H4 (cell line): ENCODE measurements at regions not wholly inside any gene's neighbourhood (a gene's known extent, or its start where the extent isn't known, plus 50 kb on each side); places are given as distances from the start of the nearest gene placed in this dataset.
A peak's percentile ranks its signal among the peaks of the same experiment; 100 is the strongest.
"Not testable (repeated sequence)": the region's sequence is repeated elsewhere in the genome, so short reads cannot be mapped to it uniquely, and the experiment has no call there.

ENCODE experiments used
- DNase-seq: peaks from one replicate; pipeline ENCODE4 v3.0.0-alpha.2; 2015; ENCODE audit warnings: low spot score

DNA sequence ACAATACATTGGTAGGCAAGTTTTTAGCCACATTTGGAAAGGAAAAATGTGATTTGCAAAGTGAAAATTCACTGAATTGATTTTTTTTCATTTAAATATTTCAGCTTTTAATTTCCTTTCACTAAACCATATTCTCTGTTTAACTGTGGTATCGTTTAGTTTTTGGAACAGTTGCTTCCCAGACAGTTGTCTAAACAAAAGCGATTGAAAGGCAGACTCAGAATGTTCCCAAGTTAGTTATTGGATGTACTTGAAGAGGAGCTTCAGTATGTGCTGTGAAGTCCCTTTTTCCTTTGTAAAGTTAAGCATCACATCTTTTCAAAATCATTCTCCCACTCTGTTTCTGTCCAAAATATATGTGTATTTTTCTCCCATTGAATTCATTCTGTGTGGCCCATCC lies 623.4 kb upstream of the LUZP2 start:
- no peak for DNase-seq

DNA sequence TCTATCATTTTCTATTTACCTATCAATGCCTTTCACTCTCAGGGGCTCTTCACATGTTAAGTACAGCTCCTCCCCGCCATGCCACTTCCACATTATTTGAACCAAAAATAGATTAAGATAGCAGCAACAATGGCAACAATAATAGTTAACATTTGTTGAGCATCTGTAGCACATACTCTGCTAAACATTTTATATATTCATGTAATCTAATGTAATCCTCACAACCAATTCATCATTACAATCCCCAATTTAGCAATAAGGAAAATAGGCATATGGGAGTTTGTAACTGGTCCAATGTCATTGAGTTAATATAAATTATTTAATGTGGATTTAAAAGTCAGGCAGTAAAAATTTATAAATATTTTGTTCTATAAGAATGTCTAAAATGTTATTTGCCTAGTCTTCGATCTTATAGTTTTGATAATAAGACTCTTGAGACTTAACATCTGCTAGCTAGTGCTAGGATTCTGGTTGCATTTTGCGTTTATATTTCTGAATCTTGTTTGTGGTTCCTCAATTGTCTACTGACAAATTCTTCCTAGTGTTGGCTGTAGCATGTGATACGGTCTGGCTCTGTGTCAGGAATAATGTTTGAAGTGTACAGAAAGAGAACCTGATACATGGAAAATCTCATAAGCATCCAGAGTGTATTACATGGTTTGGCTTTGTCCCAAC lies 621.5 kb upstream of the LUZP2 start:
- DNase-seq, result peak; percentile 13

DNA sequence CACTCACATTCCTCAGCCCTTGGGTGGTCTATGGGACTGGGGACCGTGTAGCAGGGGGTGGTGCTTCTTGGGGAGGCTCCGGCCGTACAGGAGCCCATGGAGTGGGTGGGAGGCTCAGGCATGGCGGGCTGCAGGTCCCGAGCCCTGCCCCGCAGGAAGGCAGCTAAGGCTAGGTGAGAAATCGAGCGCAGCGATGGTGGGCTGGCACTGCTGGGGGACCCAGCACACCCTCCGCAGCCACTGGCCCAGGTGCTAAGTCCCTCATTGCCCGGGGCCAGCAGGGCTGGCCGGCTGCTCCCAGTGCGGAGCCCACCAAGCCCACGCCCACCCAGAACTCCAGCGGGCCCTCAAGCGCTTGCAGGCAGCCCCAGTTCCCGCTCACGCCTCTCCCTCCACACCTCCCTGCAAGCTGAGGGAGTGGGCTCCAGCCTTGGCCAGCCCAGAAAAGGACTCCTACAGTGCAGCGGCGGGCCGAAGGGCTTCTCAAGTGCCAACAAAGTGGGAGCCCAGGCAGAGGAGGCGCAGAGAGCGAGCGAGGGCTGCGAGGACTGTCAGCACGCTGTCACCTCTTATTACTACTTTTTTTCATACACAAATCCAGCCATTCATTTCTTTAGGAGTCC lies 613.3 kb upstream of the LUZP2 start:
- DNase-seq, result not testable (repeated sequence)

- no peak for DNase-seq
These were observed 612.5 kb upstream of the LUZP2 start for GRCh38 chr11:23884341-23884740.

- DNase-seq, result no peak
These were observed 611.1 kb upstream of the LUZP2 start for GRCh38 chr11:23885801-23886200.

DNA sequence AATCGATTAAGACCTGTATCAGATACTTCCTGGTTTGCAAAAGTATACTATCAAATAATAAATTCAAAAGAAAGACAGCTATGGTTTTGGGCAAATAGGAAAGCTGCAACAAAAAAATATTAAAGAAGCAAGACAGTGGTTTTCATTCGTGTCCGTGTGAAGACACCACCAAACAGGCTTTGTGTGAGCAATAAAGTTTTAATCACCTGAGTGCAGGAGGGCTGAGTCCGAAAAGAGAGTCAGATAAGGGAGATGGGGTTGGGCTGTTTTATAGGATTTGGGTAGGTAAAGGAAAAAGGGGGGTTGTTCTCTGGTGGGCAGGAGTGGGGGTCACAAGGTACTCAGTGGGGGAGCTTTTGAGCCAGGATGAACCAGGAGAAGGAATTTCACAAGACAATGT lies 609.7 kb upstream of the LUZP2 start:
- DNase-seq, result not testable (repeated sequence)

DNA sequence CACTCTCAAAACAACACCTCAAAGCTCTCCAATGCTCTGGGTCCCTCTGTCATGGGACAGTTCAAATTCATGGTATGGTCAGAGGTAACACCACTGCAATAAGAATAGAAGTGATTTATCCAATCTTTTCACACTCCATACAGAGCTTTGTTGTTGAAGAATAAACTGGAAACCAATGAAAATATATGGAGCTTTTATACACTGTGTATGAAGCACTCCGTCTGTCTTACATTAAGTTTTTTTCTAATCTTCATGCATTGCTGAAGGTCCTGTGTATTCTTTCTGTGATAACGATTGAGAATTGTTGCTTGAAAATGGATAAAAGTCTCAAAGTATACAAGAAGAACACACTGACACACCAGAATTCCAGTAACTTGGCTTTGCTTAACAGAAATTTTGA lies 603.7 kb upstream of the LUZP2 start:
- DNase-seq, result no peak

DNA sequence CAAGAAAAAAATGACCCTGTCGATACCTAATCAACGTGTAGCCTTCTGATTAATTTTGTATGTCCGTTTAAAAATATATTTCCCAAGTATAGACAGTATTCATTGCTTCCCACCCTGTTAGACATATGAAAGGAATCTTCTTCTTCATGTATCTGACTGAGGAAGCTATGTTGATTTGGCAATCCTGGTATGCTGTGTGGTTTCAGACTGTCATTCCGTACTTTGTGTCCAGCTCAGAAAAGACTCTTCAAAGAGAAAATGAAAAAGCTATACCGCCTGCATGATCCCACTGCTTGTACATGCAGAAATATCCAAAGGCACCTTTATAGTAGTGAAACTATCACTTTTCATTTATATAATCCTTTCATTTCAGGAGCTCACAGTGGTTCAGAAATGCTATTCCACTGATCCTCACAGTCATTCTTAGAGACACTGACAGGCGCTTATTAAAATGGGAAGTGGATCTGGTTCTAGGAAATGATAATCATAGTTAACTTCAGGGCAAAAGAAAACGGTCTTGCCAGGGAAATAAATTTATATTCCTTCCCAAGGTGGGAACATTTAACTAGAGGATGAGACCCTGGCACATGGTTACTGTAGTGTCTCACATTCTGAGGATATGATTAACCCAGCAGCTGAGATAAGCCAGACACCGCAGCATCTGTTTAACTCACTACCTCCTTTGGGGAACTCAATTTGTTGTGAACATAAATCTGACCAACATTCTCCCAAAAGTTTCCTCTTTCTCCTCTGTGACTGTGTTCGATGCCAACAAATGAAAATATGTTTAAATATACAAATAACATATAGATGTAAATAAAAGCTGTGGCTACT lies 599.2 kb upstream of the LUZP2 start:
- no peak for DNase-seq

DNA sequence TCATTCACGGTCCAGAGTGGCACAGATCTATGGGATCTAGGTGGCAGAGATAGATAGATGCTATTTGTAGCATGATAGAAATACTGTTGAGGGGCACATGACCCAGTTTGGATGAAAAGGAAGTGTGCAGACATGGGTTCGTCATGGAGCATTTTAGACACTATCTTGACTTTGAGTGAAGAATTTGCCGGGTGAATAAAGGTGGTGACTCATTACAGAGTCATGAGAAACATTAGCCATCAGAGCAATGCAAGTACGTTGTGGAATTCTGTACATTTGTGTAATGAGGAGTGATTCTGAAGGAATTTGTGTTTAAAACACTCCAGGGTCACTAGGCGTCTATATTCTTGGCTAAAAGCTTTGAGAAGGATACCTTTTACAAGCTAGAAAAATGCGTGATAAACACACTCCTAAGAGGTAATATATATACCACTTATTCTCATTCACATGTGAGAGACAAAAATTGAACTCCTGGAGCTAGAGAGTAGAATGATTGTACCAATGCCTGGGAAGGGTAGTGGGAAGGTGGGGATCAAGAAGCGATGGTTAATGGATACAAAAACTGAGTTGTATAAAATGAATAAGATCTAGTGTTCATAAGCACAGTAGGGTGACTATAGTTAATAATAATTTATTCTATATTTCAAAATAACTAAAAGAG lies 593.7 kb upstream of the LUZP2 start:
- peak; percentile 63 for DNase-seq

- DNase-seq, result no peak
These were observed 577.4 kb upstream of the LUZP2 start for GRCh38 chr11:23919455-23919854.

GRCh38 chr11:23923357-23923756 lies 573.5 kb upstream of the LUZP2 start:
- no peak for DNase-seq

DNA sequence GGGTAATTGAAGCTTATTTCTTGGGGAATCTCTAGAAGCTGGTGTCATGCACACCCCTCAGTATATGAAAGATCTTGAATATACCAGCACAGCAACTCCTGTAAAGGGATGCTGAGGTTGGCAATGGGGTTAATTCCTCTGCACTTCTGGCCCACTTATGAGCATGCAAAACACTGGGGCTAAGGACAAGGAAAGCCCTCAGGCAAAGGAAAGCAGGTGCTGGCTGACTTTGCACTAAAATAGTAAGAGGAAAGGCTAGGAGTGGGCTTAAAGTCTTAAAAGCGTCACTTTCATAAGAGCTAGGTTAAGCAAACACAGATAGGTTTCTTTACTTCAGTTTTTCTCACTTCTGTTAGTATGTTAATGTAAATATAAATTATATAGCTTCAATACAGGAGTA lies 572.6 kb upstream of the LUZP2 start:
- DNase-seq, result no peak

GRCh38 chr11:23931443-23931842 lies 565.4 kb upstream of the LUZP2 start:
- no peak for DNase-seq

GRCh38 chr11:23932485-23932898 lies 564.4 kb upstream of the LUZP2 start:
- DNase-seq, result peak; percentile 39

GRCh38 chr11:23933721-23934120 lies 563.1 kb upstream of the LUZP2 start:
- DNase-seq, result no peak

DNA sequence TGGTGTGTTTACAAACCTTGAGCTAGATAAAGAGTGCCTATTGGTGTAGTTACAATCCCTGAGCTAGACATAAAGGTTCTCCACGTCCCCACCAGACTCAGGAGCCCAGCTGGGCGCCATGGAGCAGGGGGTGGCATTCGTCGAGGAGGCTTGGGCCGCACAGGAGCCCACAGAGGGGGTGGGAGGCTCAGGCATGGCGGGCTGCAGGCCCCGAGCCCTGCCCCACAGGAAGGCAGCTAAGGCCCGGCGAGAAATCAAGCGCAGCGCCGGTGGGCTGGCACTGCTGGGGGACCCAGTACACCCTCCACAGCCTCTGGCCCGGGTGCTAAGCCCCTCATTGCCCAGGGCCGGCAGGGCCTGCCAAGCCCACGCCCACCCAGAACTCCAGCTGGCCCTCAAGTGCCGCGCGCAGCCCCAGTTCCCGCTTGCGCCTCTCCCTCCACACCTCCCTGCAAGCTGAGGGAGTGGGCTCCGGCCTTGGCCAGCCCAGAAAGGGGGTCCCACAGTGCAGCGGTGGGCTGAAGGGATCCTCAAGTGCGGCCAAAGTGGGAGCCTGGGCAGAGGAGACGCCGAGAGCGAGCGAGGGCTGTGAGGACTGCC lies 562.1 kb upstream of the LUZP2 start:
- DNase-seq, result not testable (repeated sequence)

DNA sequence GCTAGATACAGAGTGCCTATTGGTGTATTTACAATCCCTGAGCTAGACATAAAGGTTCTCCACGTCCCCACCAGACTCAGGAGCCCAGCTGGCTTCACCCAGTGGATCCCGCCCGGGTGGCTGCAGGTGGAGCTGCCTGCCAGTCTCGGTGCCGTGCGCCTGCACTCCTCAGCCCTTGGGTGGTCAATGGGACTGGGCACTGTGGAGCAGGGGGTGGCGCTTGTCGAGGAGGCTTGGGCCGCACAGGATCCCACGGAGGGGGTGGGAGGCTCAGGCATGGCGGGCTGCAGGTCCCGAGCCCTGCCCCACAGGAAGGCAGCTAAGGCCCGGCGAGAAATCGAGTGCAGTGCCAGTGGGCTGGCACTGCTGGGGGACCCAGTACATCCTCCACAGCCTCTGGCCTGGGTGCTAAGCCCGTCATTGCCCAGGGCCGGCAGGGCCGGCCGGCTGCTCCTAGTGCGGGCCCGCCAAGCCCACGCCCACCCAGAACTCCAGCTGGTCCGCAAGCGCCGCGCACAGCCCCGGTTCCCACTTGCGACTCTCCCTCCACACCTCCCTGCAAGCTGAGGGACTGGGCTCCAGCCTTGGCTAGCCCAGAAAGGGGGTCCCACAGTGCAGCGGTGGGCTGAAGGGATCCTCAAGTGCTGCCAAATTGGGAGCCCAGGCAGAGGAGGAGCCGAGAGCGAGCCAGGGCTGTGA lies 554.6 kb upstream of the LUZP2 start:
- DNase-seq, result not testable (repeated sequence)

DNA sequence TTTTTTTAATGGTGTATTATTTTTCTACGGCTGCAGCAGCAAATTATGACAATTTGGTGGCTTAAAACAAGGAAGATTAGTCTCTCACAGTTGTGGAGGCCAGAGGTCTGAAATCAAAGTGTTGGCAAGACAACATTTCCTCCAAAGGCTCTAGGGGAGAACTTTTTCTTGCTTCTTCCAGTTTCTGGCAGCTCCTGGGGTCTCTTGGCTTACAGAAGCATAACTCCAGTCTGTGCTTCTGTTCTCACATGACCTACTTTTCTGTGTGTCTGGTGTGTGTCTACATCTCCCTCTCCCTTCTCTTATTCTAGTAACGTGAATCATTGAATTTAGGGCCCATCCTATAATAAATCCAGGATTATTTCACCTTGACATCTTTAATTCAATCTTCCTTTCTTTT lies 551.9 kb upstream of the LUZP2 start:
- DNase-seq, result no peak

DNA sequence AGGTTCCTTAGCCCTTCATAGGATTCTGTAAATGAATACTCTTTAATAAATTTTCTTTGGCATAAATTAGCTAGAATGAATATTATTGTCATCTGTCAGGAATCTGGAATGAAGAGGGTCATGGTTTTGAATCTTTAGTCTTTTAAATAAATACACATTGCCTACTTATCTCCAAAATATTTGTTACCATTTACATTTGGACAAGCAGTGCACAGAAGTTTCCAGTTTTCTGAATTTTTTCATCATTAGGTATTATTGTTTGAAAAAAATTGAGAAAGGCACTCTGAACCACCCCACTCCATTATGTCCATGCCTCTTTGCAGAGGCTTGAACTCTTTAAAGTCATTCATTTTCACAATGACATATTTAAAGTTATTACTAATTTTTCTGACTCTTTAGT lies 549.0 kb upstream of the LUZP2 start:
- no peak for DNase-seq

DNA sequence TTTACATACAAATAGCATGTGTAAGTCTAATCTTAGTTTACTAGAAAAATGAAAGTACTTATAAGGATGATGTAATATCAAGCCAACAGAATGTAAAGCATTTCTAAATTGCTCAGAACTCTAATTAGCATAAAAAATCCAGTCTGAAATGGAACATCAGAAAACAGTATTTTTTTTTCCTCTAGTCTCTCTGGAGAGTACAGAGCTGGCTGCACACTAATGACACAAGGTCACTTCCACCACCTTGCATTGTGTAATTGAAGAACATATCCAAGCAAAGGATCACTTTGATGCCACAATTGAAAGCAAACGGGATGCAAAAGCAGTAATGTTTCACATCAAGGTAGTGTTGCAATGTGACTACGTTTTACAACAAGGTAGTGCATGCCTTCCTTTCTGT lies 548.0 kb upstream of the LUZP2 start:
- no peak for DNase-seq

DNA sequence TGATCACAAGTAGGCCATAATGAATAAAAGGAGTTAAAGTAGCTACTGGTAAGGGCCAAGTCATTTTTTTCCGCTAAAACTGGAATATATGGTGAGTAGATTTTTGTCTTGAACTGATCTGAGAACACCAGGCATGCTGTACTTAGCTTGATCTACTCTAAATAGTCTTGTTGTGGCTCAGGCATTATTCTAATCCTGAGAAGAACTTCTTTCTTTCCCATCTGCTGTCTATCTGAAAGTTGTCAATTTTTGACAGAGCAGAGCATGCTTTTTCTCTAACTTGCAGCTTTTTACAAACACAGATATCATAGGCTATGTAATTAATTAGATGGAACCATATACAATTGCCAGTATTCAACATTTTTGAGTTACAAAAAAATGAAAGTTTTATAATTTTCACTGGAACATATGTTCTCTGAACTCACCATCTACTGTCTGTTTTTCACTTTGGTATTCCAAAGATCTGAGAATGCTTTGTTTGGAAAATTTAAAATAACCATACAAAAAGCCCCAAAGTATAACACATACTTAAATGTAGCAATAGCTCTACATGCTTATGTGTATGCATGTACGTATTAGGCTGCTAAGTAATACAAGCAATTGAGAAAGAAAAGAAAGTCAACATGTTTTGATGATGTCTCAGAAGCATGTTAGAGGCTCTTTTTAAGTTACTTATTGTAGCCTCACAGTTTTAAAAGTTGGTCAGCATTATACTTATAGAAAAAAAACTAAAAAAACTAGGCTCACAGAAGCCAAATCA lies 542.7 kb upstream of the LUZP2 start:
- no peak for DNase-seq
